BJ (cell line): ENCODE measurements at regions not wholly inside any gene's neighbourhood (a gene's known extent, or its start where the extent isn't known, plus 50 kb on each side); places are given as distances from the start of the nearest gene placed in this dataset.

Experiments used
- CTCF ChIA-PET: fragments of 350-600 bp; formaldehyde crosslinking; extraction: SDS; loops from one replicate; lab custom pipeline; 2021; ENCODE audit warnings: antibody characterized with exemption, inconsistent platforms; lab: Yijun Ruan, JAX
- POLR2A ChIA-PET: fragments of 300-600 bp; sonication (Branson Sonifier 250); formaldehyde crosslinking; extraction: SDS; loops from one replicate; lab custom pipeline; 2021; ENCODE audit warnings: antibody characterized with exemption; lab: Charles Lee
- DNase-seq: peaks from one replicate; pipeline ENCODE4 v3.0.0-alpha.2; 2011; ENCODE audit warnings: low read depth
- H3K27me3 ChIP-seq: 2 replicates; pipeline ENCODE4 v1.6.0; 2011; ENCODE audit warnings: low read length; ENCODE audit not compliant: control insufficient read depth, insufficient read depth
- H3K36me3 ChIP-seq: 2 replicates; pipeline ENCODE4 v1.5.1; 2011; ENCODE audit warnings: low read length; ENCODE audit not compliant: control insufficient read depth, insufficient read depth
- H3K4me3 ChIP-seq: 2 replicates; pipeline ENCODE4 v1.5.1; 2011; ENCODE audit warnings: low read depth, mild to moderate bottlenecking, control low read depth, low read length
- TF ChIP-seq, protein P1 (sequence below): IDR thresholded peaks from 2 replicates; pipeline ENCODE4 v1.5.1; 2011; ENCODE audit warnings: low read depth, mild to moderate bottlenecking, control low read depth, inconsistent platforms, low read length, moderate library complexity; ENCODE audit not compliant: insufficient read depth

- ChIA-PET POLR2A (no interaction called here), CTCF (no interaction called here)
- no peak overlapping the region for H3K4me3 ChIP-seq
- no peaks in the 10 kb centered on the region for H3K27me3 ChIP-seq
- TF ChIP-seq, protein P1, sequence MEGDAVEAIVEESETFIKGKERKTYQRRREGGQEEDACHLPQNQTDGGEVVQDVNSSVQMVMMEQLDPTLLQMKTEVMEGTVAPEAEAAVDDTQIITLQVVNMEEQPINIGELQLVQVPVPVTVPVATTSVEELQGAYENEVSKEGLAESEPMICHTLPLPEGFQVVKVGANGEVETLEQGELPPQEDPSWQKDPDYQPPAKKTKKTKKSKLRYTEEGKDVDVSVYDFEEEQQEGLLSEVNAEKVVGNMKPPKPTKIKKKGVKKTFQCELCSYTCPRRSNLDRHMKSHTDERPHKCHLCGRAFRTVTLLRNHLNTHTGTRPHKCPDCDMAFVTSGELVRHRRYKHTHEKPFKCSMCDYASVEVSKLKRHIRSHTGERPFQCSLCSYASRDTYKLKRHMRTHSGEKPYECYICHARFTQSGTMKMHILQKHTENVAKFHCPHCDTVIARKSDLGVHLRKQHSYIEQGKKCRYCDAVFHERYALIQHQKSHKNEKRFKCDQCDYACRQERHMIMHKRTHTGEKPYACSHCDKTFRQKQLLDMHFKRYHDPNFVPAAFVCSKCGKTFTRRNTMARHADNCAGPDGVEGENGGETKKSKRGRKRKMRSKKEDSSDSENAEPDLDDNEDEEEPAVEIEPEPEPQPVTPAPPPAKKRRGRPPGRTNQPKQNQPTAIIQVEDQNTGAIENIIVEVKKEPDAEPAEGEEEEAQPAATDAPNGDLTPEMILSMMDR: no peak
- H3K36me3 ChIP-seq: no peaks in the 10 kb centered on the region
- DNase-seq: no peak
Observed at GRCh38 chr11:70783356-70783755, 385.0 kb downstream of the CTTN start.

- Histone ChIP-seq H3K4me3 (no peak overlapping the region), H3K27me3 (no peaks in the 10 kb centered on the region), H3K36me3 (no peaks in the 10 kb centered on the region)
- DNase-seq: no peak
- ChIA-PET CTCF (no interaction called here), POLR2A (no interaction called here)
- TF ChIP-seq, protein P1: no peak
Observed at GRCh38 chr11:70783821-70784220, 385.5 kb downstream of the CTTN start.

GRCh38 chr11:70785372-70785771 lies 387.0 kb downstream of the CTTN start:
- ChIA-PET POLR2A (no interaction called here), CTCF (interaction anchor here (0.6 kb wide), 1 partner anchor 30 kb away, joined by 5 read pairs; no protein-coding TSS in a partner anchor)
- DNase-seq: no peak
- H3K4me3 ChIP-seq: no peak overlapping the region
- H3K36me3 ChIP-seq: no peaks in the 10 kb centered on the region
- H3K27me3 ChIP-seq: no peaks in the 10 kb centered on the region
- TF ChIP-seq, protein P1: no peak

GRCh38 chr11:70786021-70786665 lies 387.8 kb downstream of the CTTN start:
- TF ChIP-seq, protein P1: no peak
- no peaks in the 10 kb centered on the region for H3K36me3 ChIP-seq
- CTCF ChIA-PET: no interaction called here
- H3K4me3 ChIP-seq: no peak overlapping the region
- DNase-seq: no peak
- POLR2A ChIA-PET: no interaction called here
- H3K27me3 ChIP-seq: no peaks in the 10 kb centered on the region

DNA sequence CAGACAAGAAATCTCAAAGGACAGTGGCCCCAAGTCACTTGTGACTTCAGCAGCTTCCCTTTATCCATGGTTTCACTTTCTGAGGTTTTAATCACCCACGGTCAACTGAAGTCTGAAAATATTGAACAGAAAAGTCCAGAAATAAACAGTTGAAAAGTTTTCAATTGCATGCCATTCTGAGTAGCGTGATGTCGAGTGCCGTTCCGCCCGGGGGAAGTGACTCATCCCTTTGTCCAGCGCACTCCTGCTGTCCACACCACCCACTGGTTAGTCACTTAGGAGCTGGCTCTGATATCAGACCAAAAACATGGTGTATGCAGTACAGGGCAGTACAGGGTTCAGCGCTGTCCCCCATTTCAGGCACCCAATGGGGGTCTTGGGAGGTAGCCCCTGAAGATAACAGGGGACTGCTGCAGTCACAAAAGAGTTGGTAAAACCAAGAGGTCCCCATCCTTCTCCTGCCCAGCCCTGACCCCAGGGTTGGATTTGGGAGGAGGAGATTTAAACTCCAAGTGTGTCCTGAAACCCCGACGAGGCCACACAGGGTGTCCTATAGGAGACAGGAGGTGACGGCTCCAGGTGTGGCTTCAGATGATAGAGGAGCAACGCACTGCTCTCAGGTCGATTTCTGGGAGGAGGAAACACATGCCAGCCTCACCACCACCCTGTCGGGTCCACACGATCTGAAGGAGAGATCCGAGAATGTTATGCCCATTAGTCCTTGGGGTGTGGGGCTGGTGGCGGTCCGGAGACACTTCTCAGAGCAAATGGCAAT lies 390.1 kb downstream of the CTTN start:
- TF ChIP-seq, protein P1: no peak
- POLR2A ChIA-PET: no interaction called here
- DNase-seq: peak; percentile 52
- CTCF ChIA-PET: interaction anchor here (0.8 to 2.7 kb wide), 2 partner anchors 26 to 33 kb away, joined by 3 to 9 read pairs; no protein-coding TSS in a partner anchor
- Histone ChIP-seq H3K4me3 (no peak overlapping the region), H3K36me3 (no peaks in the 10 kb centered on the region), H3K27me3 (no peaks in the 10 kb centered on the region)
